A673 (cell line): ENCODE measurements at regions not wholly inside any gene's neighbourhood (a gene's known extent, or its start where the extent isn't known, plus 50 kb on each side); places are given as distances from the start of the nearest gene placed in this dataset.

Experiments used
- BruUV-seq: library from RNA; stranded (reverse); fragments of 400-500 nt; replicated peaks from 2 replicates; lab custom pipeline; 2021; lab: Mats Ljungman, UMichigan
- CTCF ChIA-PET: fragments of 300-600 bp; sonication (Branson Sonifier 250); formaldehyde crosslinking; loops from one replicate; lab custom pipeline; 2022; ENCODE audit warnings: antibody characterized with exemption; lab: Charles Lee
- POLR2A ChIA-PET: fragments of 300-600 bp; sonication (Branson Sonifier 250); formaldehyde crosslinking; loops from one replicate; lab custom pipeline; 2022; ENCODE audit warnings: antibody characterized with exemption; ENCODE audit not compliant: low non-redundant PET; lab: Charles Lee
- DNase-seq: peaks from one replicate; pipeline ENCODE4 v3.0.0-alpha.2; 2015; ENCODE audit warnings: low spot score
- H3K27ac ChIP-seq: fragments of 200-600 bp; sonication (generic); 2 replicates; pipeline ENCODE4 v1.5.1; 2016; ENCODE audit warnings: mixed run types, low read depth, mild to moderate bottlenecking, mixed read lengths, antibody characterized with exemption, low read length; ENCODE audit not compliant: poor library complexity, severe bottlenecking
- H3K27me3 ChIP-seq: fragments of 200-600 bp; sonication (generic); replicated peaks from 2 replicates; pipeline ENCODE4 v1.6.1; 2017; ENCODE audit warnings: mixed run types, low read depth, mild to moderate bottlenecking, mixed read lengths, antibody characterized with exemption, low read length; ENCODE audit not compliant: insufficient read depth, poor library complexity
- H3K36me3 ChIP-seq: fragments of 200-600 bp; sonication (generic); 2 replicates; pipeline ENCODE4 v1.6.1; 2016; ENCODE audit warnings: mixed run types, mild to moderate bottlenecking, mixed read lengths, antibody characterized with exemption, low read length; ENCODE audit not compliant: insufficient read depth, poor library complexity, severe bottlenecking
- H3K4me1 ChIP-seq: fragments of 200-600 bp; sonication (generic); 2 replicates; pipeline ENCODE4 v1.6.1; 2017; ENCODE audit warnings: mixed run types, mild to moderate bottlenecking, mixed read lengths, antibody characterized with exemption, low read length; ENCODE audit not compliant: insufficient read depth, poor library complexity, severe bottlenecking
- H3K4me3 ChIP-seq: fragments of 200-600 bp; sonication (generic); 2 replicates; pipeline ENCODE4 v1.5.1; 2016; ENCODE audit warnings: low read depth, mixed run types, mild to moderate bottlenecking, mixed read lengths, low read length; ENCODE audit not compliant: poor library complexity, severe bottlenecking
- H3K9me3 ChIP-seq: fragments of 200-600 bp; sonication (generic); 2 replicates; pipeline ENCODE4 v1.6.1; 2016; ENCODE audit warnings: mixed run types, low read depth, mild to moderate bottlenecking, mixed read lengths, antibody characterized with exemption, low read length; ENCODE audit not compliant: poor library complexity, severe bottlenecking
- CTCF ChIP-seq: fragments of 300-800, 200-600 bp; sonication (generic); conservative IDR thresholded peaks from 2 replicates; pipeline ENCODE4 v1.5.1; 2017; ENCODE audit warnings: low read depth, mild to moderate bottlenecking, antibody characterized with exemption, low read length, moderate library complexity, mixed read lengths
- EZH2 ChIP-seq: fragments of 200-600 bp; sonication (generic); IDR thresholded peaks from 2 replicates; pipeline ENCODE4 v1.6.1; 2017; ENCODE audit warnings: borderline replicate concordance, low read depth, mild to moderate bottlenecking, mixed read lengths, antibody characterized with exemption, low read length; ENCODE audit not compliant: poor library complexity, severe bottlenecking
- intact Hi-C: fragments of 100-400 bp; cut with micrococcal nuclease; formaldehyde crosslinking; loops from one replicate; pipeline ENCODE4 v1.10.0; 2022; ENCODE audit not compliant: unreplicated experiment

GRCh38 chrX:43016021-43016420 lies 238.1 kb upstream of the PPP1R2C start:
- no peak for TF ChIP-seq EZH2
- TF ChIP-seq CTCF = no peak
- no peak overlapping the region for H3K4me3 ChIP-seq
- no peaks in the 10 kb centered on the region for H3K9me3 ChIP-seq
- H3K4me1 ChIP-seq = no peaks in the 10 kb centered on the region
- no TSS peak for BruUV-seq
- intact Hi-C loops = no loop called here
- no peaks in the 10 kb centered on the region for H3K27me3 ChIP-seq
- no peak for DNase-seq
- no peaks in the 10 kb centered on the region for H3K36me3 ChIP-seq
- ChIA-PET POLR2A (no interaction called here), CTCF (no interaction called here)
- no peak overlapping the region for H3K27ac ChIP-seq

GRCh38 chrX:43018031-43018430 lies 240.1 kb upstream of the PPP1R2C start:
- no peaks in the 10 kb centered on the region for H3K36me3 ChIP-seq
- no peak for DNase-seq
- POLR2A ChIA-PET = no interaction called here
- CTCF ChIA-PET = no interaction called here
- no peaks in the 10 kb centered on the region for H3K9me3 ChIP-seq
- no TSS peak for BruUV-seq
- H3K27me3 ChIP-seq = no peaks in the 10 kb centered on the region
- H3K4me1 ChIP-seq = no peaks in the 10 kb centered on the region
- TF ChIP-seq EZH2 (no peak), CTCF (no peak)
- H3K27ac ChIP-seq = no peak overlapping the region
- H3K4me3 ChIP-seq = no peak overlapping the region
- intact Hi-C loops = no loop called here

DNA sequence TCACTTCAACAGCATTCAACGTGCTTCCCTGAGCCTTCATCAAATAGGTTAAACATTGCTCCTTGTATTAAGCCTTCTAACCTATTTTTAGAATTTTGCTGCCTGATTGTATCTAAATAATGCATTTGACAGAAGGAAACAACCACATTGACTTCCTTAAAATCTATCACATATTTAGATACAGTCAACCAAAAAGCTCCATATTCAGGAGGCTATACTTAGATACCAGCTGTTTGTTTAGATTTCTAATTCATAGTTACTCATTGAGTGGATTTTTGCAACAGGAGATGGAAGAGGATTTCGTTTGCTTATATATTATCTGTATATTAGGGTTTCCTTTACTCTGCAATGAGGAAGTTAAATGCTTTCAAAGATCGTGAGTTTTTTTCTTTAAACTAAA lies 241.1 kb upstream of the PPP1R2C start:
- TF ChIP-seq EZH2 (no peak), CTCF (no peak)
- no peak overlapping the region for H3K4me3 ChIP-seq
- no peaks in the 10 kb centered on the region for H3K36me3 ChIP-seq
- no TSS peak for BruUV-seq
- ChIA-PET POLR2A (no interaction called here), CTCF (no interaction called here)
- H3K9me3 ChIP-seq = no peaks in the 10 kb centered on the region
- DNase-seq = no peak
- intact Hi-C loops = no loop called here
- no peaks in the 10 kb centered on the region for H3K4me1 ChIP-seq
- no peak overlapping the region for H3K27ac ChIP-seq
- no peaks in the 10 kb centered on the region for H3K27me3 ChIP-seq
